Fibroblast of villous mesenchyme (primary cell): ENCODE measurements at regions not wholly inside any gene's neighbourhood (a gene's known extent, or its start where the extent isn't known, plus 50 kb on each side); places are given as distances from the start of the nearest gene placed in this dataset.
A peak's percentile ranks its signal among the peaks of the same experiment; 100 is the strongest.

ENCODE experiments used
- DNase-seq: peaks from one replicate; pipeline ENCODE4 v3.0.0-alpha.2; 2010; ENCODE audit warnings: low read depth
- H3K4me3 ChIP-seq: 2 replicates; pipeline ENCODE4 v1.5.1; 2011; ENCODE audit warnings: low read depth, mild to moderate bottlenecking, low read length
- TF ChIP-seq, protein P1 (sequence below): IDR thresholded peaks from 2 replicates; pipeline ENCODE4 v1.5.1; 2012; ENCODE audit warnings: low read depth, mild to moderate bottlenecking, low read length; ENCODE audit not compliant: insufficient read depth

DNA sequence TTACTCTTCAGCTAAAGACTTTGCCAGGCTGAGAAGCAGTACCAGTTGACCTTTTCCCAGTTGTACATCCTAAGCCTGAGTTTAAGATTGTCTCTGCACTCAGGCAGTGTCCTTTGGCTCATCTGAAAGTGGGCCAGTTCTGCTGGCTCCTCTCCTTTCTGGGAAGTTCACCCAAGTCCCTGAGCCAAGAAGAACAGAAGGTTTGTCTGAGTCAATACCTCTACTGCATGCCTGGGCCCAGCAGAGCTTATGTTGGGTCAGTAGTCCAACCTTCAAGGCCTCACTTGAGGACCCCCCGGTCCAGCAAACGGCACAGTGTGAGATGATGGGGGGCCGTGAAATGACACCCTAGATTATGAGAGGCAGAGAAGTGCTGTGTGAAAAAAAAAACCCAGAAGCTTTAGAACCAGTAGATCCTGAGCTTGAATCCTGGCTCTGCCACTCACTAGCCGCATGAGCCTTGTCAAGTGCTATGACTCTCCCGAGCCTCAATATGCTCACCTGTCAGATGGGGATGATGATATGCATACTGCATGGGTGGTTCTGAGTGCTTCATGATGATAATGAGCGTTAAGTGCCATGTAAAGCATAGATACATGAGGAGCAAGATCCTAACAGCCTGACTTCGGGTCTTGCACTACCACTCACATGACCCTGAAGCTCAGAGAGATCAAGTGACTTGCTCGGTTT is 156.0 kb downstream of the MACROH2A1 start:
- TF ChIP-seq, protein P1, sequence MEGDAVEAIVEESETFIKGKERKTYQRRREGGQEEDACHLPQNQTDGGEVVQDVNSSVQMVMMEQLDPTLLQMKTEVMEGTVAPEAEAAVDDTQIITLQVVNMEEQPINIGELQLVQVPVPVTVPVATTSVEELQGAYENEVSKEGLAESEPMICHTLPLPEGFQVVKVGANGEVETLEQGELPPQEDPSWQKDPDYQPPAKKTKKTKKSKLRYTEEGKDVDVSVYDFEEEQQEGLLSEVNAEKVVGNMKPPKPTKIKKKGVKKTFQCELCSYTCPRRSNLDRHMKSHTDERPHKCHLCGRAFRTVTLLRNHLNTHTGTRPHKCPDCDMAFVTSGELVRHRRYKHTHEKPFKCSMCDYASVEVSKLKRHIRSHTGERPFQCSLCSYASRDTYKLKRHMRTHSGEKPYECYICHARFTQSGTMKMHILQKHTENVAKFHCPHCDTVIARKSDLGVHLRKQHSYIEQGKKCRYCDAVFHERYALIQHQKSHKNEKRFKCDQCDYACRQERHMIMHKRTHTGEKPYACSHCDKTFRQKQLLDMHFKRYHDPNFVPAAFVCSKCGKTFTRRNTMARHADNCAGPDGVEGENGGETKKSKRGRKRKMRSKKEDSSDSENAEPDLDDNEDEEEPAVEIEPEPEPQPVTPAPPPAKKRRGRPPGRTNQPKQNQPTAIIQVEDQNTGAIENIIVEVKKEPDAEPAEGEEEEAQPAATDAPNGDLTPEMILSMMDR: no peak
- DNase-seq: no peak
- H3K4me3 ChIP-seq: no peak overlapping the region

DNA sequence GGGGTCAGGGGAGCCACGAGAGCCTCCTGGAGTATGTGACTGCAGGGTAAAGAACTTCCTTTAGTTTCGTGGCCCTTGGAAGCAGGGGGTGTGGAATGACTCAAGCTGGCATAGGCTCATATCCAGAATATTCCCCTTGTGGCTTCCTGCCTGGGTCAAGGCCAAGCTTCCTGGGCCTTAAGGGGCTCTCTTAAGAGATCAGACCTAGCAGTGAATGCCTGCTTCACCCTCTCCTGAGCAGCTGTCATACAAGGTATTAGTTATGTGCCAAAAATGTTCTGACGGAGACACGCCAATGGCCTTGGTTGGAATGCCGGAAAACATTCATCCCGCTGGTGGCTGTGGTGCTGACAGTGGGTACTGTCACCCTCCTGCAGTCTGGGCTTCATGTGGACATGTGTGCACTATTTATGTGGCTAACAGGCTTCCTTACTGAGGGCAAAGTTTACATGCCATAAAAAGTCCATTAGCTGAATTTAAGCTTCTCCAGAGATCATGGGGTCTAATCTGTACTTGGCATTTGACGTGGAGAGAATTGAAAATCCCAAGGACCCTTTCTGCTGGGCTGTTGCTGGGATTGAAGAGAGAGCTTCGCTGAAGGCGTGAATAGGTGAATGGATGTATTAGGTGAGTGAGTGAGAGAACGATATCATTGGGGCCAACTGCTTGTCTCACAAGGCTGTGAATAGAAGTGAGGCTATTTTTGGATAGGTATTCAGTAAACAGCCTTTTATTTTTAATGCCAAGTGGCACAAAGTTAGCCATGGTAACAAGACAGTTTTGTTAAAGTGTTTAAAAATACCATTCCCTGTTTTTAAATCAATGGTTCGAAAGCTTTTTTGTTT is 156.8 kb downstream of the MACROH2A1 start:
- peak; percentile 33 for DNase-seq
- no peak overlapping the region for H3K4me3 ChIP-seq
- TF ChIP-seq, protein P1: no peak

DNA sequence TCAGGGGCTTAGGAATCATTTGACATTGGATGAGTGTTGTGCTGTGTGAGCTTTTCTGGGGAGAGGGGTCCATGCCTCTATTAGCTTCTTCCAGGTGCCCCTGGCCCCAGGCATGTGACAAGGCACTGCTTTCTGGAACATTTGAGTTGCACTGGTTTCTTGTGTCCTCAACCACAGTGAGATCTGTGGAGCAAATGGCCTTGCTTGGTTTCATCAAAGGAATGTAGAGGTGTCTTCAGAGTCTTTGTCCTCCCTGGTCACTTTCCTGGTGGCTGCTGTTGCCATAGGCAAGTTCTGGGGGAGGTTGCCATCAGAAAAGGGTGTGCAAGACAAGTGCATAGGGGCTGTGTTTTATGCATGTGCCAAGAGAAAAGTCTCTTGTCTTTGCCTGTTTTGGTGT is 157.5 kb downstream of the MACROH2A1 start:
- H3K4me3 ChIP-seq: no peak overlapping the region
- TF ChIP-seq, protein P1: no peak
- no peak for DNase-seq

DNA sequence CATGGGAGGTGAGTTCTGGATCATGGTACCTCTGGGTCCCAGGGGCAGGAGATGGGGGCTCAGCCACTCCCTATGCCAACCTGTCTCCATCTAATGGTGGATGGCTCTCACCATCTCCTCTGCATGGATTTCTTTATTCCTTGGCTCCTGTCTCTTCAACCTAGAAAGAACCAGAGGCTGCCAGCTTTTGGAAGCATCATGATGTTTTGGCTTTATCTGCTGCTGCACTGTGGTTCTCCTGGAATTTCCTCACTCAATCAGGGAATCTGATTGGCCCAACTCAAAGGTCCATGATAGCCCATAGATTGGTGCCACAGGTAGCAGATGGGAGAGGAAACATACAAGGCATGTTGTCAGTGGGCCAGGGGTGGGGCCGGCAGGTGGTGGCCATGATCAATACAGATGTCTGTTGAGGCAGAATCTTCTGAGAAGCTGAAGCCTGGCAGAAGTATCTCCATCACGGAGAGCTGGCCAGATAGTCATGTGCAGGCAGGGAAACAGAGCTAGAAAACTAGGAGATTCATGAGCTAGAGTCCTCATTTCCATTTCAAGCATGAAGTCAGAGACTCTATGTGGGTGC is 158.2 kb downstream of the MACROH2A1 start:
- TF ChIP-seq, protein P1: no peak
- no peak overlapping the region for H3K4me3 ChIP-seq
- no peak for DNase-seq

DNA sequence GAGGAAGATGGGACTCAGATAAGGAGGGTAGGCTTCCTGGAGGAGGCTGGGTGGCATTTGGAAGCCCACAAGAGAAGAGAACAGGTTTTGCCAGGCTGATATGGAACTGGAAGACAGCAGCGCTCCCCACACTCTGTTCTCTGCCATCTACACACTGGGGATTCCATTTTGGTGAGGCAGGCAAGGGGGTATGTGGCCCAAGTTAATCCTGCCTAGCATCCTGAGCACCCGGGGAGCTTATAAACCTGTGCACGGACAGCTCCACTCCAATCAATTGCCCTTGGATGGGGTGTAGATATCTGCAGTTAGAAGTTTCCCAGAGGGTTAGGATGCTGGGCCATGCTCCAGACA is 158.8 kb downstream of the MACROH2A1 start:
- H3K4me3 ChIP-seq: no peak overlapping the region
- TF ChIP-seq, protein P1: no peak
- DNase-seq: no peak

DNA sequence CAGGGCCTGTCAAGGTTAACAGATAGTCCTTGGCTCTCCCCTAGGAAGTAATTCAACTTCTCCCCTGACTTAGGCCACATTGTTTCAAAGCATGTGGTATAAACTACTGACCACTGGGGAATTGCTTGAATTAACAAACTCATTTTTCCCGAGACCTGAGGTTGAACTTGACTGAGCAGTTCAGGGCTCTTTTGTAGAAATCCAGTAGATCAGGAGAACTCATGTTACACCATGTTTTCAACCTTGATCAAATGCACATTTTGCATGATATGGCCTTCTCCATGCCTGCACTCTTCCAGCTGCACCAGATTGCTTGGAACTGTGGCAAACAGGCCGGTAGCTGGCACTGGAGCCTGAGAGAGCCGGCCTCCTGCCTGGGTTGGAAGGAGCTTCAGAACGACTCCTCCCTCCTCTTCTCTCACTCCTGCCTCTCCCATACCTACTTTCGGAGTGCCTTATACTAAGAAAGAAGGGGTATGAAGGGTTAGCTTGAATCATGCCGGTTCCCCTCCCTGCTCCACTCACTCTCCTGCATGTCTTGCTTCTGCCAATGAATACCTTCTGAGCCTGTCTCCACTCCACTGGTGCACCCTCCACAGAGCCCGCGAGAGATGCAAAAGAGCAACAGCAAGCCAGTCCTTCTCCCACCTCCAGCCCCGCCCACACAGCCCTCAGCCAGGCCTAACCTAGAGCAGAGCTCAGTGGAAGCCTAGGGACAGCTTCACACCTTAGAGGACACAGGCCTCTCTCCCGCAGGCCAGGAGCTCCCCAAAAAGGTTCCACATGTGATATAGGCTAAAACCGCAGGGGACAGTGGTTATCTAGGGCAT is 159.4 kb downstream of the MACROH2A1 start:
- no peak overlapping the region for H3K4me3 ChIP-seq
- TF ChIP-seq, protein P1: no peak
- DNase-seq: peak; percentile 52
